Keratinocyte (primary cell): ENCODE measurements at regions not wholly inside any gene's neighbourhood (a gene's known extent, or its start where the extent isn't known, plus 50 kb on each side); places are given as distances from the start of the nearest gene placed in this dataset.

ENCODE experiments used
- DNase-seq: peaks from one replicate; pipeline ENCODE4 v3.0.0-alpha.2; 2011; ENCODE audit warnings: low read depth, missing footprints, low spot score
- FAIRE-seq: peaks from 2 replicates; lab custom pipeline; 2011; peaks lifted over from hg19 to GRCh38; lab: Jason Lieb, UNC
- H2AFZ ChIP-seq: 2 replicates; pipeline ENCODE4 v1.6.0; 2012; ENCODE audit warnings: low read length, control low read depth, inconsistent platforms; ENCODE audit not compliant: control insufficient read depth
- H3K27ac ChIP-seq: 2 replicates; pipeline ENCODE4 v1.5.1; 2011; ENCODE audit warnings: low read length; ENCODE audit not compliant: control insufficient read depth, insufficient read depth
- H3K27me3 ChIP-seq: 3 replicates; pipeline ENCODE4 v1.6.0; 2011; ENCODE audit warnings: low read length; ENCODE audit not compliant: control insufficient read depth, insufficient read depth; ENCODE audit errors: extremely low read depth
- H3K36me3 ChIP-seq, 2 experiments: 2 replicates in 1 of 2; 3 replicates in 1 of 2; pipeline ENCODE4 v1.5.1; 2011; ENCODE audit warnings: low read length in 2 of 2, mild to moderate bottlenecking in 1 of 2; ENCODE audit not compliant: control insufficient read depth in 2 of 2, insufficient read depth in 2 of 2; ENCODE audit errors: extremely low read depth in 1 of 2
- H3K4me1 ChIP-seq: 3 replicates; pipeline ENCODE4 v1.5.1; 2011; ENCODE audit warnings: low read length; ENCODE audit not compliant: control insufficient read depth, insufficient read depth; ENCODE audit errors: extremely low read depth
- H3K4me2 ChIP-seq: 3 replicates; pipeline ENCODE4 v1.6.0; 2011; ENCODE audit warnings: low read depth, low read length; ENCODE audit not compliant: control insufficient read depth, insufficient read depth; ENCODE audit errors: extremely low read depth
- H3K4me3 ChIP-seq, 3 experiments: fragments of 200-600 bp in 1 of 3; sonication (generic) in 1 of 3; 2 replicates in 2 of 3; 3 replicates in 1 of 3; pipeline ENCODE4 v1.5.1; 2011 to 2016; ENCODE audit warnings: low read length in 3 of 3, mild to moderate bottlenecking in 3 of 3, control low read depth in 2 of 3, inconsistent platforms in 1 of 3, low read depth in 1 of 3, mixed read lengths in 1 of 3, mixed run types in 1 of 3, moderate library complexity in 1 of 3; ENCODE audit not compliant: control insufficient read depth in 2 of 3, insufficient read depth in 2 of 3; ENCODE audit errors: extremely low read depth in 1 of 3
- H3K79me2 ChIP-seq: 2 replicates; pipeline ENCODE4 v1.6.0; 2012; ENCODE audit warnings: low read length; ENCODE audit not compliant: control insufficient read depth, insufficient read depth
- H3K9ac ChIP-seq: 3 replicates; pipeline ENCODE4 v1.6.0; 2011; ENCODE audit warnings: low read length; ENCODE audit not compliant: control insufficient read depth, insufficient read depth; ENCODE audit errors: extremely low read depth
- H3K9me1 ChIP-seq: 3 replicates; pipeline ENCODE4 v1.6.0; 2011; ENCODE audit warnings: low read length; ENCODE audit not compliant: control insufficient read depth, insufficient read depth; ENCODE audit errors: extremely low read depth
- H3K9me3 ChIP-seq: 2 replicates; pipeline ENCODE4 v1.5.1; 2012; ENCODE audit warnings: low read depth, low read length; ENCODE audit not compliant: control insufficient read depth
- H4K20me1 ChIP-seq: 3 replicates; pipeline ENCODE4 v1.6.0; 2011; ENCODE audit warnings: low read length; ENCODE audit not compliant: control insufficient read depth, insufficient read depth; ENCODE audit errors: extremely low read depth
- EZH2 ChIP-seq: IDR thresholded peaks from one replicate; pipeline ENCODE4 v1.6.1; 2012; ENCODE audit warnings: inconsistent platforms, mild to moderate bottlenecking, low read length, moderate library complexity
- dilution Hi-C: fragments of 300-500 bp; cut with MboI; formaldehyde crosslinking; loops from one replicate; pipeline ENCODE4 v1.7.0; 2020; ENCODE audit warnings: low sequenced_read_pairs; ENCODE audit not compliant: extremely low pct_ligation_motif_present
- TF ChIP-seq, protein P1 (sequence below), 3 experiments: IDR thresholded peaks in 1 of 3; conservative IDR thresholded peaks in 1 of 3; optimal IDR thresholded peaks in 1 of 3; 2 replicates in 2 of 3; 3 replicates in 1 of 3; pipeline versions ENCODE3 to v1.5.1; 2011; ENCODE audit warnings: low read length in 3 of 3, mild to moderate bottlenecking in 3 of 3, moderate library complexity in 2 of 3, control low read depth in 1 of 3, inconsistent platforms in 1 of 3; ENCODE audit not compliant: insufficient read depth in 2 of 3; ENCODE audit errors: extremely low read depth in 1 of 3

DNA sequence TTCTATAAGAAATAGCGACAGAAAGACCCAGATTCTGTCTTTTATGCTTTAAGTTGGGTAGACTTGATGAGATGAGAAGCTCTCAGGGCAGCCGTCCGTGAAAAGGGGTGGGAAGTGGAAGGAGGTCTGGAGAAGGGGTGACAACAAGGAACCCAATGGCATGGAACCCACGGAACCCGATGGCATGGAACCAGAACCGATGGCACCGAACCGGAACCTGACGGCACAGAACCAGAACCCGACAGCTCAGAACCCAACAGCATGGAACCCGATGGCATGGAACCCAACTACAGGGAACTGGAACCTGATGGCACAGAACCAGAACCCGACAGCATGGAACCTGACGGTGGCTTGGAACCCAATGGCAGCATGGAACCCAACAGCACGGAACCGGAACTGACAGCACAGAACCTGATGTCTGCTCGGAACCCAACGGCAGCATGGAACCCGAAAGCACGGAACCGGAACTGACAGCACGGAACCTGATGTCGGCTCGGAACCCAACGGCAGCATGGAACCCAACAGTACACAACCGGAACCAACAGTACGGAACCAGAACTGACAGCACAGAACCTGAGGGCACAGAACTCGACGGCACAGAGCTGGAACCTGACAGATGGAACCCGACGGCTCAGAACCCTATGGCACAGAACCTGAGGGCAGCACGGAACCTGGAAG is 155.2 kb downstream of the TMEM18 start:
- peaks cover 7% of the 10 kb centered on the region for H3K9me3 ChIP-seq
- no peaks in the 10 kb centered on the region for H3K36me3 ChIP-seq
- no peaks in the 10 kb centered on the region for H3K27me3 ChIP-seq
- no peaks in the 10 kb centered on the region for H4K20me1 ChIP-seq
- dilution Hi-C loops, result no loop called here
- H2AFZ ChIP-seq, result no peak overlapping the region
- no peak overlapping the region for H3K27ac ChIP-seq
- TF ChIP-seq, protein P1, sequence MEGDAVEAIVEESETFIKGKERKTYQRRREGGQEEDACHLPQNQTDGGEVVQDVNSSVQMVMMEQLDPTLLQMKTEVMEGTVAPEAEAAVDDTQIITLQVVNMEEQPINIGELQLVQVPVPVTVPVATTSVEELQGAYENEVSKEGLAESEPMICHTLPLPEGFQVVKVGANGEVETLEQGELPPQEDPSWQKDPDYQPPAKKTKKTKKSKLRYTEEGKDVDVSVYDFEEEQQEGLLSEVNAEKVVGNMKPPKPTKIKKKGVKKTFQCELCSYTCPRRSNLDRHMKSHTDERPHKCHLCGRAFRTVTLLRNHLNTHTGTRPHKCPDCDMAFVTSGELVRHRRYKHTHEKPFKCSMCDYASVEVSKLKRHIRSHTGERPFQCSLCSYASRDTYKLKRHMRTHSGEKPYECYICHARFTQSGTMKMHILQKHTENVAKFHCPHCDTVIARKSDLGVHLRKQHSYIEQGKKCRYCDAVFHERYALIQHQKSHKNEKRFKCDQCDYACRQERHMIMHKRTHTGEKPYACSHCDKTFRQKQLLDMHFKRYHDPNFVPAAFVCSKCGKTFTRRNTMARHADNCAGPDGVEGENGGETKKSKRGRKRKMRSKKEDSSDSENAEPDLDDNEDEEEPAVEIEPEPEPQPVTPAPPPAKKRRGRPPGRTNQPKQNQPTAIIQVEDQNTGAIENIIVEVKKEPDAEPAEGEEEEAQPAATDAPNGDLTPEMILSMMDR (optimal IDR thresholded peaks at IDR 0.05 in 1 of 3, IDR thresholded peaks at IDR 0.05 in 1 of 3, conservative IDR thresholded peaks at IDR 0.05 in 1 of 3; ENCODE audit: extremely low read depth in 1 of 3, insufficient read depth in 2 of 3, low read length in 3 of 3), result no peak
- no peak for TF ChIP-seq EZH2
- FAIRE-seq, result no peak
- no peaks in the 10 kb centered on the region for H3K4me1 ChIP-seq
- no peaks in the 10 kb centered on the region for H3K9me1 ChIP-seq
- no peak overlapping the region for H3K4me2 ChIP-seq
- no peak overlapping the region for H3K4me3 ChIP-seq
- H3K9ac ChIP-seq, result no peak overlapping the region
- H3K79me2 ChIP-seq, result no peaks in the 10 kb centered on the region
- no peak for DNase-seq

DNA sequence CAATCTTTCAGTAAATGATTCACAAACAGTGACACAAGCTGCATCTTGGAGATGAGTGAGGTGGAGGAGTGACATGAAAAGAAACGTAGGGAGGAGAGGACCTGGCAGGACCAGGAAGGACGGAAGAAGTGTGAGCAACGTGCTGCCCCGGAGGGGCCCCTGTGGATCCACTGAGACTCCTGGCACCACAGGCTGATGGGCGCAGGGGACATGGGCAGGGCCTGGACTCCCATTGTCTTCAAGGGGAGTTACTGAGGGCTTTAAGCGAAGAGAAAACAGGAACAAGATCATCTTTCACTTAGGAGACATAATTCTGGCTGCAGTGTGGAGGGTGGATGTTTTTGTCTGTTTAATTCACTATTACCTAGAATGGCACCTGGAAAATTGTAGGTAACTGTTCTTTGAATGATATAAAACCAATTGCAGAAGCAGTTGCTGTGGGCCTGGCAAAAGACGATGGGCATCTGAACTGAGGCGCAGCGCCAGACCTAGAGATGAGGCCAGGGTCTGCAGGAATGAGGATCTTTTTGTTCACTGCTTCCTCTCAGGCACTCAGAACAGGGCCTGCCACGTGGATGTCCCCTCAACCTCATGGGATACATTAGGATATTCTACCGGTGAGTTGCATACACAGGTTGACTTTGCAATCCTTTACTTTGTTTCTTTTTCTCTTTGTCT is 156.4 kb downstream of the TMEM18 start:
- H3K36me3 ChIP-seq, result no peaks in the 10 kb centered on the region
- H3K4me2 ChIP-seq, result no peak overlapping the region
- H3K27ac ChIP-seq, result no peak overlapping the region
- TF ChIP-seq EZH2, result no peak
- TF ChIP-seq, protein P1 (optimal IDR thresholded peaks at IDR 0.05 in 1 of 3, IDR thresholded peaks at IDR 0.05 in 1 of 3, conservative IDR thresholded peaks at IDR 0.05 in 1 of 3; ENCODE audit: extremely low read depth in 1 of 3, insufficient read depth in 2 of 3, low read length in 3 of 3), result no peak
- FAIRE-seq (no peak), DNase-seq (no peak)
- H3K79me2 ChIP-seq, result no peaks in the 10 kb centered on the region
- H3K9ac ChIP-seq, result no peak overlapping the region
- no peaks in the 10 kb centered on the region for H4K20me1 ChIP-seq
- no peak overlapping the region for H3K4me3 ChIP-seq
- dilution Hi-C loops, result no loop called here
- H3K4me1 ChIP-seq, result no peaks in the 10 kb centered on the region
- H2AFZ ChIP-seq, result no peak overlapping the region
- peaks cover 5% of the 10 kb centered on the region for H3K9me3 ChIP-seq
- H3K27me3 ChIP-seq, result no peaks in the 10 kb centered on the region
- no peaks in the 10 kb centered on the region for H3K9me1 ChIP-seq
